Lower lobe of right lung (tissue), 2 donors: ENCODE measurements at regions not wholly inside any gene's neighbourhood (a gene's known extent, or its start where the extent isn't known, plus 50 kb on each side); places are given as distances from the start of the nearest gene placed in this dataset.
A peak's percentile ranks its signal among the peaks of the same experiment; 100 is the strongest.

Experiments used
- ATAC-seq, 2 donors: fragments of 200-7000 bp; cut with Tn5 transposase; one replicate each; pipeline ENCODE4 v1.9.1; 2020 to 2022; ENCODE audit warnings: mild to moderate bottlenecking in 2 of 2, moderate library complexity in 2 of 2
- DNase-seq: peaks from one replicate; pipeline ENCODE4 v3.0.0-alpha.2; 2020
- H3K27ac ChIP-seq: fragments of 200-600 bp; one replicate; pipeline ENCODE4 v1.8.0; 2022
- H3K27me3 ChIP-seq: fragments of 200-600 bp; one replicate; pipeline ENCODE4 v1.8.0; 2022; ENCODE audit warnings: low read depth
- H3K36me3 ChIP-seq: fragments of 200-600 bp; one replicate; pipeline ENCODE4 v1.8.0; 2022; ENCODE audit warnings: mild to moderate bottlenecking
- H3K4me1 ChIP-seq: fragments of 200-600 bp; one replicate; pipeline ENCODE4 v1.8.0; 2022
- H3K4me3 ChIP-seq: fragments of 200-600 bp; one replicate; pipeline ENCODE4 v1.8.0; 2022; ENCODE audit warnings: mild to moderate bottlenecking
- H3K9me3 ChIP-seq: fragments of 200-600 bp; one replicate; pipeline ENCODE4 v1.8.0; 2022
- CTCF ChIP-seq: fragments of 200-600 bp; IDR thresholded peaks from one replicate; pipeline ENCODE4 v1.8.0; 2022; ENCODE audit warnings: antibody characterized with exemption, mild to moderate bottlenecking
- intact Hi-C: fragments of 100-400 bp; cut with DNase I; formaldehyde crosslinking; loops from one replicate; pipeline ENCODE4 v1.11.0; 2022
- donor health status: DM: no; HTN: yes; CAD: no; lungs with severe emphysema.

DNA sequence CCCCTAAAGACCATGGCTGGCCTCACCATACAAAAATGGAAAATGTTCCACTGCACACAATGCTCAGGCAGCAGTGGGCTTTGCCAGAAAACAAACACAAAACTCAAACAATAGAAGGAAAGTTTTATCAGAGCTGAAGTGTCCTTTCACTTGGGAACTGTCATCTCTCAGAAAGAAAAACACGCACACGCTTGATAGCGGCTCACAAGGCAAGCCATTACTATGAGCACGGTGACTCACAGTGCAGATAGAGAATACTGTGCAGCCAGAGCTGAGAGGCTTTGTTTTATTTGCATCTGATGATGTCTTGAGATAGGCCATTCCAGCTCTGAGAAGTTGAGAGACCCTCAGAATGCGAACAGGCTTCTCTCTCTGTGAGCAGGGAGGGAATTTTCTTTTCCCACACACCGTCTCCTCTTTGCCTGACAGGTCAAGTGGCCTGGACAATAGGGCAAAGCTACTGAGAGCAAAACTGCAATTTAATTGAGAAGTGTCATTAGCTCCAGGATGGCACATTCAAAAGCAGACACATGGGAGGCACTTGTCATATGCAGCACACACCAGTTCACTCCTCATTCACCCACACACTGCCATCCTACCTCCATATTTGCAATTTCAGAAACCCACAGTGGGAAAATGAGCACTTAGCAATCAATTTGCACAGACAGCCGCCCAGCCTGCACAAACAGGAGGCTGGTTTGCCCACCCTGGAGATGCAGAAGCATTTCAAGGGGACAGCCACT, 236.6 kb downstream of the SS18 start:
- Histone ChIP-seq H3K4me1 (no peaks in the 10 kb centered on the region), H3K36me3 (no peaks in the 10 kb centered on the region), H3K9me3 (no peaks in the 10 kb centered on the region), H3K4me3 (no peak overlapping the region), H3K27me3 (no peaks in the 10 kb centered on the region), H3K27ac (no peak overlapping the region)
- no peak for ATAC-seq
- no peak for TF ChIP-seq CTCF
- DNase-seq, result no peak
- intact Hi-C loops, result no loop called here

DNA sequence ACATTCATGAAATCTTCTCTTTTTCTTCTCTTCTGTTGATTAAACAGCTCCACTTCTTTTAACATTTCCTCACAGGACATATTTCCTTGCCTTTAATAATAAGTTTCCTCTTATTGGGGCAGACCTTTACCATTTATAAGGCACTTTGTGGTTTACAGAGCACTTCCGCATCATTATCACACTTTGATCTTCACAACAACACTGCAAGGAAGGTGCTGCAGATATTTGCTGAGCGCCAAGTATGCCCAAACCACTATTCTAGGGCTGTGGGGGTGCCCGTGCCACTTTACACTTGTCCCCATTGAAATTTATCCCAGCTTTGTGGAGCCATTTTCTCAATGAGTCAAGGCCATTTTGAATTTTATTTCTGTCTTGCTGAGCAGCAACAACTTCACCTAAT, 246.6 kb downstream of the SS18 start:
- Histone ChIP-seq H3K9me3 (no peaks in the 10 kb centered on the region), H3K27ac (no peak overlapping the region), H3K27me3 (no peaks in the 10 kb centered on the region), H3K4me3 (no peak overlapping the region), H3K4me1 (no peaks in the 10 kb centered on the region), H3K36me3 (no peaks in the 10 kb centered on the region)
- DNase-seq (no peak), ATAC-seq (no peak)
- TF ChIP-seq CTCF, result no peak
- intact Hi-C loops, result no loop called here

GRCh38 chr18:25842665-25843064, 247.7 kb downstream of the SS18 start:
- Histone ChIP-seq H3K27ac (no peak overlapping the region), H3K4me3 (no peak overlapping the region), H3K36me3 (no peaks in the 10 kb centered on the region), H3K9me3 (no peaks in the 10 kb centered on the region), H3K4me1 (no peaks in the 10 kb centered on the region), H3K27me3 (no peaks in the 10 kb centered on the region)
- DNase-seq (no peak), ATAC-seq (no peak)
- no peak for TF ChIP-seq CTCF
- intact Hi-C loops, result no loop called here

DNA sequence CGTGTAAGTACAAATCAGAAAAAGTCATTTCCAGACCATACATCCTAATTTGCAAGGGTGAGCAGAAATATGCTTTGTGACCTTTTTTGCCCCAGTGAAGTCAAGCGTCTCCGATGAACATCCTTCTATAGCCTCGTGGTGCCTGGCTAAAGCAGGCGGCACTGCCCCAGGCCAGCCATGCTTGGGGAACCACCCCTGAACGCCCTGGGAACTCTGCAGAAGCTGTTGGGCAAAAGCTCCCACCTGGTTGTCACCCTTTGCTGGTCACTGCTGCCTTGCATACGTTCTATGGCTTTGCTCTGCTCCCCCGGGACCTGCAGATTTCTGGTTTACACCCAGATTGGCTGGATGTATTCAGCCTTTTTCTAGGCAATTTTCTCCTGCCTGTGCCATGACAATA, 256.4 kb downstream of the SS18 start:
- Histone ChIP-seq H3K4me3 (no peak overlapping the region), H3K27ac (no peak overlapping the region), H3K4me1 (no peaks in the 10 kb centered on the region), H3K27me3 (no peaks in the 10 kb centered on the region), H3K36me3 (no peaks in the 10 kb centered on the region), H3K9me3 (no peaks in the 10 kb centered on the region)
- DNase-seq (no peak), ATAC-seq (no peak)
- intact Hi-C loops, result no loop called here
- no peak for TF ChIP-seq CTCF

GRCh38 chr18:25832001-25832604, 258.3 kb downstream of the SS18 start:
- Histone ChIP-seq H3K27ac (no peak overlapping the region), H3K4me1 (no peaks in the 10 kb centered on the region), H3K27me3 (no peaks in the 10 kb centered on the region), H3K9me3 (no peaks in the 10 kb centered on the region), H3K36me3 (no peaks in the 10 kb centered on the region), H3K4me3 (no peak overlapping the region)
- TF ChIP-seq CTCF, result peak; percentile 77
- peak; percentile 78 to 82 for ATAC-seq
- intact Hi-C loops, result no loop called here
- DNase-seq, result peak; percentile 58
